GM19452 (cell line): ENCODE measurements at regions not wholly inside any gene's neighbourhood (a gene's known extent, or its start where the extent isn't known, plus 50 kb on each side); places are given as distances from the start of the nearest gene placed in this dataset.

Experiments used
- ATAC-seq: cut with Tn5 transposase; IDR thresholded peaks from one replicate; pipeline ENCODE4 v1.9.1; 2021; ENCODE audit not compliant: unreplicated experiment

- no peak for ATAC-seq
Observed at GRCh38 chr3:95407709-95408463, 1345.0 kb downstream of the NSUN3 start.

- no peak for ATAC-seq
Observed at GRCh38 chr3:95408464-95408862, 1345.6 kb downstream of the NSUN3 start.

DNA sequence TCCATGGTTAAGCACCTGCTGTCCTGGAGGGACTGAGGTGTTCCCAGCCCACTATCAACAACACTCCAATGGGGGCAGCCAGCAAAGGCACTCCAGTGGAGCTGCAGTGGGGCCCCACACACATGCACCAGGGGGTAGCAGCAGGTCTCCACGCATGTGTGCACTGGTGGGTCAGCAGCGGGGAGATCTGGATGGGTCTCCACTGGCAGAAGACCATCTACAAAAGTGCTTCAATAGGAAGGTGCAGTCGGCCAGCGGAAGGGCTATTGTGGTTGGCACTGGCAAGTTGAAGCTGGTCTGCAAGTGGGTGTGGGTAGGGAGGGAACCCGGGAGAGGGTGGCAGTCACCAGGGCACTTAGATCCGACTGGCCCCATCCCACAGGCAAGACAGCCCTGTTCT is 1355.4 kb downstream of the NSUN3 start:
- ATAC-seq = no peak

DNA sequence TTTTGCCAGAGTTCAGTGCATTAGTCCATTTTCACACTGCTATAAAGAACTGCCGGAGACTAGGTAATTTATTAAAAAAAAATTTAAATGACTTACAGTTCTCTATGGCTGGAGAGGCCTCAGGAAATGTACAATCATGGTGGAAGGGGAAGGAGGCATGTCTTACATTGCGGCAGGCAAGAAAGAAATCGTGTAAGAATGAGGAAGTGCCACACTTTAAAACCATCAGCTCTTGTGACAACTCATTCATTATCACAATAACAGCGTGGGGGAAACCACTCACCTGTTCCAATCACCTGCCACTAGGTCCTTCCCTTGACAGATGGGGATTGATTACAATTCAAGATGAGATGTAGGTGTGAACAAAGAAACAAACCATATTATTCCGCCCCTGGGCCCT is 1361.4 kb downstream of the NSUN3 start:
- ATAC-seq = no peak

DNA sequence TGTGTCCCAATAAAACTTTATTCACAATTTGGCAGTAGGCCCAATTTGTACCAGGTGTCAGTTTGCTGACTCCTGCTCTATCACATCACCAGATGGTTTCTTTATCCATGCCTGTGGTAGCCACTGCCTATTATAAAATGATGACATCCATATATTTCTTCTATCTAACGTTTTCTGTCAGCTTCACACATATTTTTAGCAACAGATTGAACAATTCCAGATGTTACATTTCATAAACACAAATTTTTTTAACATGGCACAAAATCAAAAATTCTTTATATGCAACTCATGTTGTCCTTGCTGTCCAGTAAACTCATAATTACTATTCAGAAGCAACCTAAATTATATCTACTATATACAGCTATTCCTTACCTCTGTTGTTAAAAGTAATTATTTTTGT is 1371.6 kb downstream of the NSUN3 start:
- no peak for ATAC-seq

- no peak for ATAC-seq
Observed at GRCh38 chr3:95437409-95437808, 1374.5 kb downstream of the NSUN3 start.

- ATAC-seq = no peak
Observed at GRCh38 chr3:95438274-95438673, 1375.4 kb downstream of the NSUN3 start.

DNA sequence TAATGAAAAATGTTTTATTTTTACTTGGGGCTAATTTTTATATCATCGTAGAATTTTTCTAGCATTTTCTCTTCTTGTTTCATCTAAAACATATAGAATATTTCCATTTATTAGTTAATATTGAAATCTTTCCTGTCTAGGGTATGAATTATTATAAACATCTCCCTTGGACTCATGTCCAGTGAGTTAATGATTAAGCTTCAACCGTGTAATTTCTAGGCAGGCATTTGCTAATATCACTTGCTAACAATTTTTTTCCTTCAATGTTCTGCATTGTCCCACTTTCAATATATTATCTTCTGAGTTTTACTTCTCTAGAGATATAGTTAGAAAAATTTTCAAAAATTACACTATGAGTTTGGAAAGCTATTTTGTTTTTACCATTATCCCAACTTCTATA is 1371.6 kb upstream of the EPHA6 start:
- ATAC-seq = no peak

DNA sequence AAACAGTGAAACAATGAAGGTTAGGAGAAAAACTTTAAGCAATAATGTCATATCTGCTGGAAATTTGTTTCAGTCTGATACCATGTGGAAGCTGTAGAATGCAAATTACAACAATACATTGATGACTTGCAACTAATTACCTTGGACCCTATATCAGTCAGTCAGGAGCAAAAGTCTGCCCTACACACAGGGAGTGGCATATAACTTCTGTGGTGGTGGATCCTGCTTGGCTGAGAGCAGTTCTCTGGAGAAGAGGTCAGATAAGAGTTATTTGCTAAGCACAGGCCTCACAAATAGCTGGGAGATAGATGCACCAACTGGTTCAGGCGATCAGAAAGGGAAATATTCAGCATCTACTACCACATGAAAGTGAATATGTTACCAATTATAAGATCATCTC is 1364.6 kb upstream of the EPHA6 start:
- no peak for ATAC-seq

- ATAC-seq = no peak
Observed at GRCh38 chr3:95453242-95453641, 1361.2 kb upstream of the EPHA6 start.

DNA sequence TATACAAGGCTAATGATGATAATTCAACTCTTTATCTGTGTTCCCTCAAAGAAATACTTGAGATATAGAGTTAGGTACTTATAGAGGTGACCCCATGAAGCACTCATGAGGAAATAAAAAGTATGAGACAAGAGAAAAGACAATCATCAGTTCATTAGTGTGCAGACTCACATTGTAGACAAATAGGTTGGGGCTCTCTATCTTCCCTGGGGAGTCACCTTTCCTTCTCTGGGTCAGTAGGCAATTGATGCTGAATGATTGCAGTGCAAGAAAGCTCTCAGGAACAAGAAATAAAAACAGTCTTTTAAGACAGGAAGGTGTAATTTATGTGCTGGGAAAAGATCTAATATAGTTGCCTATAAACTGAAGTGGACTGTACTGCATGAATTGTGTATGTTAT is 1357.6 kb upstream of the EPHA6 start:
- ATAC-seq = no peak

DNA sequence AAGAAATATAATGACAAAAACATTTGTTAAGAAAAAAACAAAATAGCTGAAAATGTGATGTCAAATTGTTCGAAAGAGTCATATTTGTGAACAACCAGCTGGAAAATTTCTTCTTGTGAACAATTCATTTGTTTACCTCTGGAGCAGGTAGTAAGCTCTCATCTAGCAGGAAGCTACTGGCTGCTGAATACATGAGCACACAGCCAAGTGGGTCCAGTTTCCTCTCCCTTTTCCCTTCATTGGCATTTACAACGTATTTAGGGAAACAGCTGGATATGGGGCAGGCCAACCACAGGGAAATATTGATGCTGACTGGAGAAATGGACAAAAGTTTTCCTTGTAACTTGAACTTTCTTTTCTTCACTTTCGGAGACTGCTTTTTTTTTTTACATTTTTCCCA is 1354.7 kb upstream of the EPHA6 start:
- ATAC-seq = no peak

GRCh38 chr3:95460274-95460673 is 1354.1 kb upstream of the EPHA6 start:
- no peak for ATAC-seq

GRCh38 chr3:95462161-95462560 is 1352.2 kb upstream of the EPHA6 start:
- ATAC-seq = no peak

DNA sequence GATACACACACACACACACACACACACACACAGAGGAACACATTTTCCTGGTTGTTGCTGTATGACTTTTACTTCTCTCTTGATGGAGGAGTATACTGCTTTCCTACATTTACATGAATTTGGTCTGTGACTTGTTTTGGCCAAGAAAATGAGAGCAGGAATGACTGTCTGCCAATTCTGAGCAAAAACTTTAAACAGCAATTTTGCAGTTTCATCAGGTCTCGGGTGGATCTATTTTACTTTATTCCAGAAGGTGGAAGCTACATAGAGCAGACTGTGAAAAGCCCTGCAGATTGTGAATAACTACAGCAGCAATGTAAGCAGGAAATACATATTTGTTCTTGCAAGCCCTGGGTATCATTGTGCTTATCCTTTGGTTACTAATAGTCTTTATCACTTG is 1350.0 kb upstream of the EPHA6 start:
- no peak for ATAC-seq

DNA sequence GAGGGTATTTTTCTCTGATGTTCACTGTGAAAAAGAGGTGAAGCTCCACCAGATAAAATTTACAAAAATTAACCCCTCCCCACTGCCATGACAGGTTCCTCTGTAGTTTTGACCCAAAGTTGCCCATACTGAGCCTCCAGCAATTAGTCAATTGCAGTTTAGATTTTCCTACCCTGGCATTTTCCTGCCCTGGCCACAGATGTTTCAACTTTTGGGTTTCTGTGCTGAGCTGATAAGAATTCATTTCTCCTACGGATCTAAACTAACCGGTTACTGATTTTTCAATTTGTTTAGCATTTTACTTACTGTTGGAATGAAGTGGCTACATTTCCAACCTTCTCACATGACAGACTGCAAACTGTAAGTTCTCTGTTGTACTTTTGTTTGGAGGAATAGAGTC is 1346.1 kb upstream of the EPHA6 start:
- ATAC-seq = no peak

GRCh38 chr3:95474338-95474737 is 1340.1 kb upstream of the EPHA6 start:
- ATAC-seq = no peak

GRCh38 chr3:95476534-95476933 is 1337.9 kb upstream of the EPHA6 start:
- no peak for ATAC-seq

DNA sequence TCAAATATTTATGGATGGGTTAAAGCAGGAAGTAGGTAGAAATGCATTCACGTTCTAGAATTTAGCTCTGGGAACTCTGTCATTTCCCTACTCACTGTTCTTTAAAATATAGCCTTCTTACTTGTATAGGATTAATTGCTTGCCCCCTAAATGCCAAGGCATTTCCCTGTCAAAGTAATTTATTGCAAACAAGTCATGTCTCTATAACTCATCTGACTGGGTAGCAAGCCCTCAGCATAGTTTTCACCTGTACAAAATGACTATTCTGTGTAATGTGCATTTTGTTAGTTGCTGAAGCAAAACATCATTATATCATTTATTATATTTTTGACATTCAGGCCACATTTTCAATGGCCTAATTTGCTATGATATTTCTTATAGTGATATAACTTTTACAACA is 1308.2 kb upstream of the EPHA6 start:
- no peak for ATAC-seq

GRCh38 chr3:95508124-95508523 is 1306.3 kb upstream of the EPHA6 start:
- ATAC-seq = no peak

- ATAC-seq = no peak
Observed at GRCh38 chr3:95511828-95512227, 1302.6 kb upstream of the EPHA6 start.

DNA sequence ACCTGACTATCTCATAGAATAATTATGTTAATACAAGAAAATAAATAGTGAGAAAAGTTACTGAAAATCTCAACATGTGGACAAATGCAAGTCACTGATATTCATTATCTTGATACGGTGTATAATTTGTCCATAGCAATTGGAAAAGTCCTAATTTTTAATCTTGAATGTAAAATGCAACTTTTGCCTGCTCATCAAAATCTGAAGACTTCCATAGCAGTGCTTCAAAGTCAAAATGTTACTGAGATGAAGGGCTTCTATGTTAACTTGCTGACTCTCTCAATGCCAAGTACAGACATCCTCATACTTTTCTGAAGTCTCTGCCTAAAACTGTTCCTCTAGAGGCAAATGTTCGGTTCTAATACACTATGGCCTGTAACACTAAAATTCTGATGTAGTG is 1300.1 kb upstream of the EPHA6 start:
- ATAC-seq = no peak

DNA sequence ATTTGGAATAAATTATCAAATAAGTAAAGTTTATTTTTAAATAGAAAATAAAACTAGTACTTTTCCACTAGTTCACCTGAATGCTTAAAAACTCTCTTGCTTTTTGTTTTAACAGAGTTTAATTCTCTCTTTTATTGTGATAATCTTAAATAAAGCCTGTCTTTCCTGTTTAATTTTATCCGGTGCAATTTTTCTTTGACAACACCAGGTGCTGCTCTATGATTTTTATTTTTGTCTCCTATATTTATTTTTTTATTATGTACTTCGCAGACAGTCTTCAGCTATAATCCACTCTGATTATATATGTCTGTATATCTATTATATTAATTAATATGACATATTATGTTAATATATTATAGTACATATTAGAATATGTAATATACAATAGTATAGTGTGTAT is 1293.0 kb upstream of the EPHA6 start:
- ATAC-seq = no peak
